Activated CD8-positive, alpha-beta T cell treated with anti-CD3 and anti-CD28 coated beads, Interleukin-2, amount 10 ng/mL, durations not matched to agents 7 days and 5 days (primary cell): ENCODE measurements at regions not wholly inside any gene's neighbourhood (a gene's known extent, or its start where the extent isn't known, plus 50 kb on each side); places are given as distances from the start of the nearest gene placed in this dataset.

Experiments
- ATAC-seq: fragments of 150-1000 bp; cut with Tn5 transposase; one replicate; pipeline ENCODE4 v1.10.0; 2021; ENCODE audit warnings: moderate library complexity
- CTCF ChIA-PET: fragments of 350-600 bp; sonication (Branson Sonifier 250); formaldehyde crosslinking; loops from one replicate; lab custom pipeline; 2021; ENCODE audit warnings: antibody characterized with exemption; lab: Charles Lee
- POLR2A ChIA-PET: fragments of 350-600 bp; sonication (Branson Sonifier 250); formaldehyde crosslinking; loops from one replicate; lab custom pipeline; 2021; ENCODE audit warnings: antibody characterized with exemption; lab: Charles Lee
- DNase-seq: peaks from one replicate; pipeline ENCODE4 v3.0.0-alpha.2; 2020
- H3K27ac Mint-ChIP-seq: one replicate; pipeline ENCODE4 v1.8.0; 2021; ENCODE audit warnings: mild to moderate bottlenecking, mixed read lengths
- H3K27me3 Mint-ChIP-seq: one replicate; pipeline ENCODE4 v1.8.0; 2021; ENCODE audit warnings: low read depth, mixed read lengths
- H3K36me3 Mint-ChIP-seq: one replicate; pipeline ENCODE4 v1.8.0; 2021; ENCODE audit warnings: low read depth, mixed read lengths
- H3K4me1 Mint-ChIP-seq: one replicate; pipeline ENCODE4 v1.8.0; 2021; ENCODE audit warnings: low read depth, mixed read lengths
- H3K4me3 Mint-ChIP-seq: one replicate; pipeline ENCODE4 v1.8.0; 2021; ENCODE audit warnings: mild to moderate bottlenecking, mixed read lengths
- H3K9me3 Mint-ChIP-seq: one replicate; pipeline ENCODE4 v1.8.0; 2022; ENCODE audit warnings: mixed read lengths; ENCODE audit not compliant: insufficient read depth

DNA sequence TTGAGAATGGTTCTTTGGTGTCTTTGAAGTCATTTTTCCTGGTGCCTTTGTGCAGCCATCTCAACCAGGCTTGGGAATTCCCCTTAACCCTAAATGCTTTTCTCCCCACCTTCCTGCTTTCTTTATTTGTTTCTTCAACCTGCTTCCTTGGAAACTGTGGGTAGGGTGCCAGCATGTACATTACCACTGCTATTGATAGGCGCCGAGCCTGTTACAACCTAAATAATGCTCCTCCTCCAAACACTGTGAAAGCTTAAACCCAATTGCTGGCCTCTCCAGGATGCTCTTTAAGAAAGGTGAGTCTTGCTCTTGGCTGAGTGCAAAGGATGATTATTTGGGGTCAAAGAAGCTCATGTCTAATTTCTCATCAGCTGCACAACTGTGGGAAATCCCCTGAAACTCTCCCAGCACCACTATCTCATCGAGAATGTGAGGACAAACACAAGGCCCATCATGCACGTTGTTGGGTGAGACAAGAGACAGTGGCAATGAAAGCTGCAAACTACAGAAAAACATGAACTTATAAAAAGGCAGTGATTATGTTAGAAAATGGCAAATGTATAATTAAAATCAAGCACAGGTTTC is 285.5 kb upstream of the IGFBP3 start:
- Mint-ChIP-seq H3K27me3 (no peaks in the 10 kb centered on the region), H3K9me3 (no peaks in the 10 kb centered on the region), H3K4me1 (no peaks in the 10 kb centered on the region), H3K36me3 (no peaks in the 10 kb centered on the region), H3K4me3 (no peak overlapping the region), H3K27ac (no peak overlapping the region)
- POLR2A ChIA-PET, result no interaction called here
- CTCF ChIA-PET, result no interaction called here
- DNase-seq (no peak), ATAC-seq (no peak)

DNA sequence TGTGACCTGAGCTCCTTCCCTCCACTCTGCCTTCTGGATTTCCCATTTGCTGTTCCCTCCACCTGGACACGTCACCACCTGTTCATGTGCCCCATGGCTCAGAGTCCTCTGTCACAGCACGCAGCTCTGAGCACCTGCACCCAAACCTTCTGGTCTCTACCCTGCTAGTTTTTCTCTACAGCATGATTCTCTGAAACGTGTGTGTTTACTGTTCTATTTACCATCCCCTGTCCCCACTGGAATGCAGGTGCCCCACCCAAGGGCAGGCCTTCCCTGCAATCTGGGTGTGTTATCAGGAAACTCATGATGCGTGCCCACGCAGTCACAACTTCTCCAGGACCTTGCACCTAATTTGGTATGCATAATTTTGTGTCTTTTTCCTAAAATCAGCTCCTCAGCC is 284.4 kb upstream of the IGFBP3 start:
- no peaks in the 10 kb centered on the region for H3K36me3 Mint-ChIP-seq
- no peak overlapping the region for H3K27ac Mint-ChIP-seq
- ChIA-PET CTCF (no interaction called here), POLR2A (no interaction called here)
- H3K4me1 Mint-ChIP-seq, result no peaks in the 10 kb centered on the region
- no peak for ATAC-seq
- no peak overlapping the region for H3K4me3 Mint-ChIP-seq
- H3K9me3 Mint-ChIP-seq, result no peaks in the 10 kb centered on the region
- no peaks in the 10 kb centered on the region for H3K27me3 Mint-ChIP-seq
- DNase-seq, result no peak

DNA sequence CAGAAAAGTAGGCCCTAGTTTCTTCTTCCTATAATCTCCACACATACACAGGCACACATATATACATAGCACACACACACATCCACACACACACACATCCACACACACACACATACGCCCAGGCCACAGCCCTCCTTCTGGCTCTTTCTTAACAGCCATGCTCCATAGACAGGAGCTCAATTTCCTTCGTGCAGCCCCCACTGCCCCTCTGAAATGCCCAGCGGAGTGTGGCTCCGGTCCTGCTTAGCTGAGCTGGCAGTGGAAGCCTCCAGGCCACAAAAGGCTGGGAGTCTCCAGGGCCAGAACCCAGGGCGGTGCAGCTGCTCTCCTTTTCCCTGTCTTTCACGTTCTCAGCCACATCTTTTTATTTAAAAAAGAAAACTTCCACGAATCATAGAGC is 282.9 kb upstream of the IGFBP3 start:
- POLR2A ChIA-PET, result no interaction called here
- Mint-ChIP-seq H3K4me1 (no peaks in the 10 kb centered on the region), H3K27ac (no peak overlapping the region), H3K4me3 (no peak overlapping the region), H3K9me3 (no peaks in the 10 kb centered on the region), H3K36me3 (no peaks in the 10 kb centered on the region), H3K27me3 (no peaks in the 10 kb centered on the region)
- CTCF ChIA-PET, result no interaction called here
- no peak for ATAC-seq
- DNase-seq, result no peak

DNA sequence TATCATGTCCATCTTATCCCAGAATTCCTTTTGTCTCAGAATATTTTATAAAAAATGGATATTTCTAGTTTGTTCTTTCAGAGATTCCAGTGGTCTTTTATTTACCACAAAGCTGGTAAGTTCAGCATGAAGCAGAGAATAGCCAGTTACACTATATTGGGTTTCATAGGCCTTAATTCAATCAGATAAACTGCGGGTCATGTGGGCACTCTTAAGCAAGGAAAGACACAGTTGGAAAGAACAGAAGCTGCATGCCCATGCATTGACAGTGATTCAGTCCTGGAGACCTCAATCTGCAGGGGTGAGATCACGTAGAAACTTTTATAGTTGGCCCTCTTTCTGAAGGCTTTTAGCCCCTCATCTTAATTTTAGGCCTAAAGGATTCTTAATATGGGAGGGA is 281.3 kb upstream of the IGFBP3 start:
- DNase-seq, result no peak
- Mint-ChIP-seq H3K27ac (no peak overlapping the region), H3K27me3 (no peaks in the 10 kb centered on the region), H3K9me3 (no peaks in the 10 kb centered on the region), H3K4me1 (no peaks in the 10 kb centered on the region), H3K36me3 (no peaks in the 10 kb centered on the region), H3K4me3 (no peak overlapping the region)
- ChIA-PET CTCF (no interaction called here), POLR2A (no interaction called here)
- ATAC-seq, result no peak

DNA sequence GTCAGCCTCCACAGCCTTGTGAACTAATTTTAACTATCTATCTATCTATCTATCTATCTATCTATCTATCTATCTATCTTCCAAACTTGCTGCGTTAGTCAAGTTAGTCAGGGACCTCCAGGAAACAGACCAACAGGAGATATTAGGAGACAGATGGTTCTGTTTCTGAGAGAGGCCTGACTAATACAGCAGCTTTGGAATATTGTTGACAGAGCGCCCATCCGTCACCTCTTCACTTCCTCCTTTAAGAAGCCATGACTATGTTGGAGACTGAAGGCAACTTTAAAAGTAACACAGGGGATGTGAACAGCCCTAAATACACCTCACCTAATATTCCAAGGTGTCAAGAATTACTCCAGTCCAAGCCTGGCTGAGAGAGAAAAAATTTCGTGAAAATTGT is 280.9 kb upstream of the IGFBP3 start:
- no peaks in the 10 kb centered on the region for H3K9me3 Mint-ChIP-seq
- CTCF ChIA-PET, result no interaction called here
- POLR2A ChIA-PET, result no interaction called here
- DNase-seq (no peak), ATAC-seq (no peak)
- H3K4me3 Mint-ChIP-seq, result no peak overlapping the region
- no peaks in the 10 kb centered on the region for H3K36me3 Mint-ChIP-seq
- no peaks in the 10 kb centered on the region for H3K4me1 Mint-ChIP-seq
- no peaks in the 10 kb centered on the region for H3K27me3 Mint-ChIP-seq
- no peak overlapping the region for H3K27ac Mint-ChIP-seq

DNA sequence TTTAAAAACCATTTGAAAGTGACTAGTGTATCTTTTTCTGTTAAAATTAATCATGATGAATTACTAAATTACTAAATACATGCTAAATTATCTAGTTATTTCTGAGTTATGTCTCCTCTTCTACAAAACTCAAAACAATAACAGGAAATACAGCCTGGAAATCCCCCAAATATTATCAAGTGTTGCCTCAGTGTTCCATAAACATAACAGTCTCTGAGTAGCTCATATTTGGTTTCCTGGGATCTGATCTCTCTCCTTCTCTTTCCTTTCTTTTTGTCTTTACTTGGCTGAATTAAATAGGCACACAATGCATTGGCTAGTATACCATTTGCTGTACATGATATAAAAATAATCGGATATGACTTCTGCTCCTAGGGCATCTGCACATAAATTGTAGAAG is 277.6 kb upstream of the IGFBP3 start:
- no peaks in the 10 kb centered on the region for H3K27me3 Mint-ChIP-seq
- ChIA-PET CTCF (no interaction called here), POLR2A (no interaction called here)
- H3K4me3 Mint-ChIP-seq, result no peak overlapping the region
- ATAC-seq (no peak), DNase-seq (no peak)
- H3K4me1 Mint-ChIP-seq, result no peaks in the 10 kb centered on the region
- H3K36me3 Mint-ChIP-seq, result no peaks in the 10 kb centered on the region
- H3K27ac Mint-ChIP-seq, result no peak overlapping the region
- H3K9me3 Mint-ChIP-seq, result no peaks in the 10 kb centered on the region

DNA sequence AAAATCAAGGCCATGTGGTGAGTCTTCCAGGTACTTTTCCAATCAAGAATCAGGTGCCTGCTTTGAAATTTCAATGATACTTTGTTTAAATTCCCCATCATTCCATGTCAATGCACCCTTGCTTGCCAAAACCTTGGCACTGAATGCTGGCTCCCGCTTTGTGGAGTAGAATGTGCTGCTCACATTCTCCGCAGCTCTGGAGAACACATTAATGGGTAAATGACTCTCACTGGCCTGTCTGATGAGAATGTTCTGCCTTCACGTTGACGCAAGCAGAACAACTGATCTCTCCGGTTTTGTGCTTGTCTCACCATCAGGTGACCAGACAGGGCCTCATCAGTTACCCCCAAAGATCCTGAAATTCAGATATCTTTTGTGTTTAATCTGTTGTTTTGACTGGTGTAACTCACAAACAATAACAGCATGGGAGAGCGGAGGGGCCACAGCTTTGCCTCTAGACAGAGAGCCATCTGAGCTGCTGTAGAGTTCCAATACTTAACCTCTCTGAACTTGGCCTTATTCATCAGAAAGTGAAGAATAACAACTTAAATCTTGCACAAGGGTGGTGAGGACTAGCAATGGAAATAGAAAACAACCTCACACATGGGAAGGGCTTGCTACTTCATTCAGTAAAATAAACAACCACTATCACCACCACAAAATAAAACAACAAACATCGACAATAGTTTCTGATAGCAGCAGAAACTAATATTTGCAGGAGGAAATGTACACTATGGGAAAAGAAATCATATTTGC is 276.9 kb upstream of the IGFBP3 start:
- no peak for ATAC-seq
- DNase-seq, result no peak
- Mint-ChIP-seq H3K4me3 (no peak overlapping the region), H3K27me3 (no peaks in the 10 kb centered on the region), H3K27ac (no peak overlapping the region), H3K36me3 (no peaks in the 10 kb centered on the region), H3K9me3 (no peaks in the 10 kb centered on the region), H3K4me1 (no peaks in the 10 kb centered on the region)
- POLR2A ChIA-PET, result no interaction called here
- CTCF ChIA-PET, result no interaction called here

DNA sequence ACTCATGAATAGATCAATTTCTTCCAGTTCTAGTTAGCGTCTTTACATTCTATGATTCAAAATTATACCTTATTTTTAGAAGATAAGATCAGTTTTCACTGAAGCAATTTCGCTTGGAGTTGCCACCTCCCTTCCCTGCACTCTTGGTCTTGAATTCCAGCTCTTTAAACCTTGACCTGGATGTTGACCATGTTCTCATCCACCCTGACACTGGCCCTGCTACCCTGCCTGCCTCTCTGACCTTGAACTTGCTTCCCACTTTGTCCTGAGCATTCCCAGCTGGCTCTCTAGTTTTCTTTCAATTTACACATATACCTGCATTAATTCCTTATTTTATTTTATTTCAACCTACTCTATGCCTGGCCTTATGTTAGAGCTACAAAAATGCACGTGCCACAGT is 274.9 kb upstream of the IGFBP3 start:
- H3K27me3 Mint-ChIP-seq, result no peaks in the 10 kb centered on the region
- no peaks in the 10 kb centered on the region for H3K9me3 Mint-ChIP-seq
- ATAC-seq, result no peak
- H3K36me3 Mint-ChIP-seq, result no peaks in the 10 kb centered on the region
- POLR2A ChIA-PET, result no interaction called here
- no peak overlapping the region for H3K4me3 Mint-ChIP-seq
- no peak for DNase-seq
- H3K4me1 Mint-ChIP-seq, result no peaks in the 10 kb centered on the region
- no peak overlapping the region for H3K27ac Mint-ChIP-seq
- CTCF ChIA-PET, result no interaction called here

DNA sequence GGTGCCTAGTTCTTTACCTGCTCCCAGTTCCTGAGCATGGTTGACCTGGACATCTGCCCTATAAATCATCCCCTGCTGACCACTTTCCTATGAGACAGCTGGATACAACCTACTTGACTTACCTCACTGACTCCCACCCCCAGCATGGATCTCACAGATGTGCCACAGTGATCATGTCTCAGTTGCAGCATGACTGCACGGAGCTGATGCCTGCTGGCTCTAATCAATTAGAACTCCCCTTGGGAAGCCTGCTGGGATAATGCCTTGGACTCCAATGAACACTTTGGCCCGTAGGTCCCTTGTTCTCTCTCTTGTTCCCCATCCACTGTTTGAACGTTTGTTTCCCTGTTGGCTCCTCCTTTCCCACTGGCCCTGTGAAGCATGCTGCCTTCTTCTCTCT is 271.2 kb upstream of the IGFBP3 start:
- CTCF ChIA-PET, result no interaction called here
- Mint-ChIP-seq H3K9me3 (no peaks in the 10 kb centered on the region), H3K4me3 (no peak overlapping the region), H3K36me3 (no peaks in the 10 kb centered on the region), H3K27ac (no peak overlapping the region), H3K4me1 (no peaks in the 10 kb centered on the region), H3K27me3 (no peaks in the 10 kb centered on the region)
- ATAC-seq (no peak), DNase-seq (no peak)
- POLR2A ChIA-PET, result no interaction called here

DNA sequence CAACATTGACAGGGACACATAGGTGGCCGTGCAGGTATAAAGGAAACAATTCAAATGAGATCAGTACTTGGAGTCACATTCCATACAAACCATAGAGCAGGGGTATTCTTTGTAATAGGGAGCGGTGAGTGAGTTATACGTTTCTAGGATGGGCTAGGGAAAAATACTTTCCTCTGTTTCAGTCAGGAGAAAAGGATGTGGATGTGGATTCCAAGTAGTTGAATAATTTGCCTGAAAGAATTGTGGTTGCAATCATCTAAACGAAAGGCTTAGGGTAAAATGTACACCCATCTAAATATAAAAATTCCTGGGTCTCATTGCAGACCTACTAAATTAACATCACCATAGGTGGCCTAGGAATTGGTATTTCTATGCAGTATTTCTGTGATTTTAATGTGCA is 270.7 kb upstream of the IGFBP3 start:
- ChIA-PET CTCF (no interaction called here), POLR2A (no interaction called here)
- ATAC-seq, result no peak
- no peaks in the 10 kb centered on the region for H3K4me1 Mint-ChIP-seq
- H3K36me3 Mint-ChIP-seq, result no peaks in the 10 kb centered on the region
- no peaks in the 10 kb centered on the region for H3K27me3 Mint-ChIP-seq
- H3K4me3 Mint-ChIP-seq, result no peak overlapping the region
- no peak overlapping the region for H3K27ac Mint-ChIP-seq
- no peak for DNase-seq
- H3K9me3 Mint-ChIP-seq, result no peaks in the 10 kb centered on the region

DNA sequence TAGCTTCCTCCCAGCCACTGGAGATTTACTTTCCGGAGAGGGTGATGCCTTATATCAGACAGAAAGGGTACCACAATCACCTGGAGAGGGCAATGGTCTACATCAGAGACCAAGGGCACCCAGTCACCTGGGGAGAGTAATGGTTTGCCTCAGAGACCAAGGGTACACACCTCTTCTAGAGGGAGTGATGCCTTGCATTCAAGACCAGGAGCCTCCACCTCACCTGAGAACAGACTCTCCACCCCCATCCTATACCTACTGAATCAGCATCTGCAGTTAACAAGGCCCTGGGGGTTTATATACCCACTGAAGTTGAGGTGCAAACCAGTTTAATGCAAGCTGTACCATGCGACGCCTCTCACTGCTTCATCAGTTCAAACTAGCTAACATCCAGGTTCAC is 270.2 kb upstream of the IGFBP3 start:
- H3K27me3 Mint-ChIP-seq, result no peaks in the 10 kb centered on the region
- no peaks in the 10 kb centered on the region for H3K9me3 Mint-ChIP-seq
- ChIA-PET CTCF (no interaction called here), POLR2A (no interaction called here)
- no peak overlapping the region for H3K4me3 Mint-ChIP-seq
- no peaks in the 10 kb centered on the region for H3K36me3 Mint-ChIP-seq
- no peak overlapping the region for H3K27ac Mint-ChIP-seq
- ATAC-seq (no peak), DNase-seq (no peak)
- no peaks in the 10 kb centered on the region for H3K4me1 Mint-ChIP-seq

DNA sequence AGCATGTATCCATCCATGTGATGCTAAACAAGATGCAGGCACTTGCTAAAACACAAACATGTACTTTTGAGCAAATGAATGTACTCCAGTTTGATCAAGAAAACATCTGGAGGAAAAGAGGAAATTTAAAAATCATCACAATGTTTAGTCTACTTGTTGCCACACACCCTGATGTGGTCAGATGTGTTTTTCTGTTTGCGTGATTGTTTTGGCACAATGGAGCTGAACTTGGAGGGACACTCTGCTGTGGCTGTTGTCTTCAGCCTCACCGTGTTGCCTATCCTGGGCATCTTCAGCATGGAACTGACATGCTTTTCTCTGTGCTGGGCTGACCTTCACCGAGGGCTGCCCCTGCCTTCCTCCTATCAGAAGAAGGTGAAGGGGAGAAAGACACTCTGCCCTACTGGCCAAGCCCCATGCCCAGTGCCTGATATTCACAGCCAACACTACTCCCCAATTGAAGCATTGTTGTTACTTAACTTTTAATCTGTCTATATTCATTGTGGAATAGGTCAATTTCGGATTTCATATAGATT is 268.3 kb upstream of the IGFBP3 start:
- Mint-ChIP-seq H3K4me1 (no peaks in the 10 kb centered on the region), H3K4me3 (no peak overlapping the region), H3K27me3 (no peaks in the 10 kb centered on the region), H3K9me3 (no peaks in the 10 kb centered on the region), H3K36me3 (no peaks in the 10 kb centered on the region), H3K27ac (no peak overlapping the region)
- CTCF ChIA-PET, result no interaction called here
- POLR2A ChIA-PET, result no interaction called here
- DNase-seq (no peak), ATAC-seq (no peak)

DNA sequence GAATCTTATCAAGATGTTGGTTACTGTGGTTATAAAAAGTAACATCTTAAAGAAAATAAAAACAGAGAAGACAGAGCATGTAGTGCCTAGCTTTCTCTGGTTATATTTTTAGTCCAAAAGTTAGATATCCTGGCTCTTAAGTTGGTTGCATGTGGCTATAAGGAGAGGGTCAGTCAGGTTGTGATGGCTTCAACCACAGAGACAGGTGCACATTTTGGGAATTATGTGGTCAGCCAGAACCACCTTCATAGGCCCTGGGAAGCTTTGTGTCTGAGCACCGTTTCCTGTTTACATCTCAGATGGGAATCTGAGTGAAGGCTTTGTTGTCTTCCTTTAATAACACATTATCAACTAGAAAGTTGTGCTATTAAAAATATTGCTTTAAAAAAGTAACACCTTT is 265.1 kb upstream of the IGFBP3 start:
- ATAC-seq (no peak), DNase-seq (no peak)
- ChIA-PET CTCF (no interaction called here), POLR2A (no interaction called here)
- H3K36me3 Mint-ChIP-seq, result no peaks in the 10 kb centered on the region
- no peaks in the 10 kb centered on the region for H3K4me1 Mint-ChIP-seq
- H3K4me3 Mint-ChIP-seq, result no peak overlapping the region
- no peaks in the 10 kb centered on the region for H3K27me3 Mint-ChIP-seq
- no peak overlapping the region for H3K27ac Mint-ChIP-seq
- H3K9me3 Mint-ChIP-seq, result no peaks in the 10 kb centered on the region
